Astrocyte of the cerebellum (primary cell): ENCODE measurements at regions not wholly inside any gene's neighbourhood (a gene's known extent, or its start where the extent isn't known, plus 50 kb on each side); places are given as distances from the start of the nearest gene placed in this dataset.

ENCODE experiments used
- DNase-seq: peaks from one replicate; pipeline ENCODE4 v3.0.0-alpha.2; 2011; ENCODE audit warnings: low read depth
- H3K4me3 ChIP-seq: 2 replicates; pipeline ENCODE4 v1.5.1; 2011; ENCODE audit warnings: mild to moderate bottlenecking, low read depth, low read length, moderate library complexity
- in situ Hi-C: cut with HindIII; loops from 2 replicates; pipeline ENCODE4 v1.10.0; 2017; ENCODE audit warnings: low sequenced_read_pairs
- TF ChIP-seq, protein P1 (sequence below): IDR thresholded peaks from 2 replicates; pipeline ENCODE4 v1.5.1; 2012; ENCODE audit warnings: low read length, low read depth, moderate library complexity, mild to moderate bottlenecking; ENCODE audit errors: missing control alignments

DNA sequence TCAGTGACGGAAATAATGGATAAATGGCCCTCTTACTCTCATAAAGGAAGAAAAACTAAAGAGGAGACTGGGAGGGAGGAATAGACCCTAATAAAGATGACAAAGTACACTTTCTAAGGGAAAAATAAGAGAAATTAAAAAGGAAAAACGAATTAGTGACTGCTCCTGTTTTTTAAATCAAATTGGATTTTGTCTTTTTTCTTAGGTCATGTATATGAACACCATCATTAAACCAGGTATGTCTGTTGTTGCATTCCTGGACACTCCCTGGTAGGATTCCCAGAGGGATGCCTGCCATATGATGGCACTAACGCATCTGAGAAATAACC is 59.4 kb upstream of the BTN3A2 start:
- no peak for DNase-seq
- in situ Hi-C loops: no loop called here
- H3K4me3 ChIP-seq: peak overlapping the region; percentile 43
- TF ChIP-seq, protein P1, sequence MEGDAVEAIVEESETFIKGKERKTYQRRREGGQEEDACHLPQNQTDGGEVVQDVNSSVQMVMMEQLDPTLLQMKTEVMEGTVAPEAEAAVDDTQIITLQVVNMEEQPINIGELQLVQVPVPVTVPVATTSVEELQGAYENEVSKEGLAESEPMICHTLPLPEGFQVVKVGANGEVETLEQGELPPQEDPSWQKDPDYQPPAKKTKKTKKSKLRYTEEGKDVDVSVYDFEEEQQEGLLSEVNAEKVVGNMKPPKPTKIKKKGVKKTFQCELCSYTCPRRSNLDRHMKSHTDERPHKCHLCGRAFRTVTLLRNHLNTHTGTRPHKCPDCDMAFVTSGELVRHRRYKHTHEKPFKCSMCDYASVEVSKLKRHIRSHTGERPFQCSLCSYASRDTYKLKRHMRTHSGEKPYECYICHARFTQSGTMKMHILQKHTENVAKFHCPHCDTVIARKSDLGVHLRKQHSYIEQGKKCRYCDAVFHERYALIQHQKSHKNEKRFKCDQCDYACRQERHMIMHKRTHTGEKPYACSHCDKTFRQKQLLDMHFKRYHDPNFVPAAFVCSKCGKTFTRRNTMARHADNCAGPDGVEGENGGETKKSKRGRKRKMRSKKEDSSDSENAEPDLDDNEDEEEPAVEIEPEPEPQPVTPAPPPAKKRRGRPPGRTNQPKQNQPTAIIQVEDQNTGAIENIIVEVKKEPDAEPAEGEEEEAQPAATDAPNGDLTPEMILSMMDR: no peak

DNA sequence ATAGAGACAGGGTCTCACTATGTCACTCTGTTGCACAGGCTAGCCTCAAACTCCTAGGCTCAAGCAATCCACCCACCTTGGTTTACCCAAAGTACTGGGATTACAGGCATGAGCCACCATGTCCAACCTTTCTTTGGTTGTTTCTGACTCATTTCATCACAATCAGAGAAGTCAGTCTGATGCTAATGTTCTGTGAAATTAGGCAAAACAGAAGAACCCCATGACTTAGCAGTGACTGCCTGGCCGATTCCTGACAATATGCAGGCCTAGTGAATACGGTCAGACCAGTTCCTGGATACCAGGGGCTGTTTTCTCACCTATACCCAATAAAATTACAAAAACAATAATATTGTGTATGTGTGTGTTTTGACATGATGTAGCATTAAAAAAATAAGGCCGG is 58.8 kb upstream of the BTN3A2 start:
- in situ Hi-C loops: no loop called here
- DNase-seq: no peak
- TF ChIP-seq, protein P1: no peak
- H3K4me3 ChIP-seq: no peak overlapping the region

DNA sequence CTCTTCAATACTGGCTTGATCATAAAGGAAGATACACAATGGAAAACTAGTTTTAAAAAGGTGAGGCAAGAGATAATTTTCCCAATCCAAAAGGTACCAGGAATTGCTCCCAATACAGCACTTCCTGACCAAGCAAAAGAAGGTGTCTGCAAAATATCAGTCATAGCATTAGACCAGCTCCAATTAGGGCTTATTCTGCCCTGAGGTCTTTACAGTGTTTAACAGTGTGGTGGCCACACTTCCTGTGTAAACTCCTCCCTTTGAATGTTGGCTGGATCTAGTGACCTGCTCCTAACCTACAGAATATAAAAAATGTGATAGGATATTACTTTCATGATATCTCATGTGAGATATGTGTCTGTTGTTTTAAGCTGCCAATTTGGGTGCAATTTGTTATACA is 57.1 kb upstream of the BTN3A2 start:
- H3K4me3 ChIP-seq: no peak overlapping the region
- TF ChIP-seq, protein P1: no peak
- in situ Hi-C loops: no loop called here
- DNase-seq: no peak

DNA sequence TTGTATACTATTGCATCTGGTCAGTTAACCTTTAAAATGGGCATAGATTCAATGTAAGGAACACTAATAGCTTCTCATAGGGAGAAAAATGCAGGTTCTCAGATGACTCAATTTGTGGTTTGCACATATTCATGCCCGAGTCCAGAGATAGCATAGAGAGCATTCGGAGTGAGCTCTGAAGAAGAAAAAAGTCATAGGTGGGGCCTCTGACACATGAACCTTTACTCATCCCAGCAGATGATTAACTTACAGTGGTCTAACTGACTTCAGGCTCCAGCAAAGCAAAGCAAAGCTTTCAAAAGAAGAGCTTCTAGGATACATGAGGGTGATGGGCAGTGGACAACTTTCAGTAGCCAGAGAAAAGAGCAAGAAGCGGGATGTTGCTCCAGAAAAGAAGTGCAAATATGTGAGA is 55.3 kb upstream of the BTN3A2 start:
- in situ Hi-C loops: no loop called here
- no peak for DNase-seq
- TF ChIP-seq, protein P1: no peak

DNA sequence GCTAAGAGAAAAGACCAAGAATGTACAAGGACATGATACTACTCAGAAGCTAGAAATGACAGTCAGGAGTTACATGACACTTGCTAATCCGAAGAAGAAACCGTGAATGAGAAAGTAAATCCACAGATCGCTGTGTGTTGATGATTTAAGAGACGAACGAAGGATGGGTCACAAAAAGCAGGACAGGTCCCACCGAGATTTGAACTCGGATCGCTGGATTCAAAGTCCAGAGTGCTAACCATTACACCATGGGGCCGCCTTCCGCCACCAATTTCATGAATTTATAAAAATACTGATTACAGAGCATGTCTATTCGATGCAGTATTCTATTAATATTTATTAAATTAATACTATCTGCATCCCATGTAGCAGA is 54.0 kb upstream of the BTN3A2 start:
- DNase-seq: no peak
- in situ Hi-C loops: no loop called here
- TF ChIP-seq, protein P1: no peak
- peak overlapping the region; percentile 40 for H3K4me3 ChIP-seq

More for the DNA sequence above, 55.3 kb upstream of the BTN3A2 start:
- H3K4me3 ChIP-seq: no peak overlapping the region

DNA sequence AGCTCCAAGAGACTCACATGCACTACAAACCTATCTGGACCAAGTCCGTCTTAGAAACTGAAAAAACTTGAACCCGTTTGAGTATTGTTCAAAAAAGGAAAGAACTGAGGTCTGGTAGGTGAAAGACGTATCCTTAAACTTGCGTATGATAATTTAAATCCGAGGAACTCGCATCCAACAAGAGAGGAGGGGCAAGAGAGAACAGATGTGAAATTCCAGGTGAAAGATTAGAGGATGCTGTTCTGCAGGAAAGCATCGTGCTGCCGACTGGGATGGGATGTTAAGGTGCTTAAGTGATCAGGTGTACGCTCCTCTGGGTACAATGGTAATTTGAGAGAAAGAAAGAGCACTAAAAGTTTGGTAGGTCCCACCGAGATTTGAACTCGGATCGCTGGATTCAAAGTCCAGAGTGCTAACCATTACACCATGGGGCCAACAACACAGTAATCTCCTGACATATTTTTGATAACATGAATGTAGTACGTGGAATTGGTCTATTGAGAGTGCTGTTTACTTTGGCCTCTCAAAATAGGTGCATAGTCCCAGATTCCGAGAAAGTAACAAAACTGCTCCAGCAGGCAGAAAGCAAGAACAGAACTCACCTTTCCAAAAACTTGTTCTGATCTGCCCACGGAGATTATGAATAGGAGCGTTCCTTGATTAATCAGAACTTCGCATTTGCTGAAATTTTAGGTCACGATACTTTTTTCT is 53.5 kb upstream of the BTN3A2 start:
- peak overlapping the region; percentile 40 for H3K4me3 ChIP-seq
- TF ChIP-seq, protein P1: no peak
- in situ Hi-C loops: no loop called here
- no peak for DNase-seq
